ENCODE measurements at regions not wholly inside any gene's neighbourhood (a gene's known extent, or its start where the extent isn't known, plus 50 kb on each side); places are given as distances from the start of the nearest gene placed in this dataset.

- Mint-ChIP-seq H3K4me3 (no peak overlapping the region), H3K36me3 (no peaks in the 10 kb centered on the region), H3K9me3 (no peaks in the 10 kb centered on the region), H3K27me3 (ENCODE audit: low read depth) (no peaks in the 10 kb centered on the region), H3K4me1 (no peaks in the 10 kb centered on the region), H3K27ac (no peak overlapping the region)
- TF ChIP-seq CTCF (IDR thresholded peaks at IDR 0.05; ENCODE audit: unreplicated experiment): no peak
- DNase-seq (ENCODE audit: low spot score in 2 of 2, unreplicated experiment in 2 of 2): no peak
These were observed 90.2 kb downstream of the SLC5A7 start for GRCh38 chr2:108076527-108076926.

GRCh38 chr2:108079736-108080135, 93.4 kb downstream of the SLC5A7 start:
- Mint-ChIP-seq H3K27ac (no peak overlapping the region), H3K4me1 (no peaks in the 10 kb centered on the region), H3K9me3 (no peaks in the 10 kb centered on the region), H3K36me3 (no peaks in the 10 kb centered on the region), H3K4me3 (no peak overlapping the region), H3K27me3 (ENCODE audit: low read depth) (no peaks in the 10 kb centered on the region)
- no peak for TF ChIP-seq CTCF (IDR thresholded peaks at IDR 0.05; ENCODE audit: unreplicated experiment)
- DNase-seq (ENCODE audit: low spot score in 2 of 2, unreplicated experiment in 2 of 2): no peak

GRCh38 chr2:108080177-108080576, 93.9 kb downstream of the SLC5A7 start:
- H3K4me3 Mint-ChIP-seq: no peak overlapping the region
- no peak for DNase-seq (ENCODE audit: low spot score in 2 of 2, unreplicated experiment in 2 of 2)
- TF ChIP-seq CTCF (IDR thresholded peaks at IDR 0.05; ENCODE audit: unreplicated experiment): no peak
- no peaks in the 10 kb centered on the region for H3K36me3 Mint-ChIP-seq
- no peak overlapping the region for H3K27ac Mint-ChIP-seq
- H3K27me3 Mint-ChIP-seq (ENCODE audit: low read depth): no peaks in the 10 kb centered on the region
- no peaks in the 10 kb centered on the region for H3K9me3 Mint-ChIP-seq
- no peaks in the 10 kb centered on the region for H3K4me1 Mint-ChIP-seq

GRCh38 chr2:108082978-108083377, 96.7 kb downstream of the SLC5A7 start:
- peaks cover under 1% of the 10 kb centered on the region for H3K9me3 Mint-ChIP-seq
- no peak for TF ChIP-seq CTCF (IDR thresholded peaks at IDR 0.05; ENCODE audit: unreplicated experiment)
- H3K27ac Mint-ChIP-seq: no peak overlapping the region
- no peak for DNase-seq (ENCODE audit: low spot score in 2 of 2, unreplicated experiment in 2 of 2)
- no peaks in the 10 kb centered on the region for H3K27me3 Mint-ChIP-seq (ENCODE audit: low read depth)
- no peaks in the 10 kb centered on the region for H3K36me3 Mint-ChIP-seq
- H3K4me1 Mint-ChIP-seq: no peaks in the 10 kb centered on the region
- no peak overlapping the region for H3K4me3 Mint-ChIP-seq

- no peaks in the 10 kb centered on the region for H3K4me1 Mint-ChIP-seq
- H3K27ac Mint-ChIP-seq: no peak overlapping the region
- no peaks in the 10 kb centered on the region for H3K36me3 Mint-ChIP-seq
- peaks cover 7% of the 10 kb centered on the region for H3K9me3 Mint-ChIP-seq
- no peak overlapping the region for H3K4me3 Mint-ChIP-seq
- TF ChIP-seq CTCF (IDR thresholded peaks at IDR 0.05; ENCODE audit: unreplicated experiment): no peak
- DNase-seq (ENCODE audit: low spot score in 2 of 2, unreplicated experiment in 2 of 2): no peak
- no peaks in the 10 kb centered on the region for H3K27me3 Mint-ChIP-seq (ENCODE audit: low read depth)
These were observed 98.0 kb downstream of the SLC5A7 start for GRCh38 chr2:108084311-108084710.

GRCh38 chr2:108092886-108093285, 106.6 kb downstream of the SLC5A7 start:
- Mint-ChIP-seq H3K4me3 (no peak overlapping the region), H3K4me1 (no peaks in the 10 kb centered on the region), H3K27me3 (ENCODE audit: low read depth) (no peaks in the 10 kb centered on the region), H3K9me3 (peaks cover 37% of the 10 kb centered on the region), H3K27ac (no peak overlapping the region), H3K36me3 (no peaks in the 10 kb centered on the region)
- no peak for DNase-seq (ENCODE audit: low spot score in 2 of 2, unreplicated experiment in 2 of 2)
- TF ChIP-seq CTCF (IDR thresholded peaks at IDR 0.05; ENCODE audit: unreplicated experiment): no peak
